ENCODE measurements at regions not wholly inside any gene's neighbourhood (a gene's known extent, or its start where the extent isn't known, plus 50 kb on each side); places are given as distances from the start of the nearest gene placed in this dataset.

DNA sequence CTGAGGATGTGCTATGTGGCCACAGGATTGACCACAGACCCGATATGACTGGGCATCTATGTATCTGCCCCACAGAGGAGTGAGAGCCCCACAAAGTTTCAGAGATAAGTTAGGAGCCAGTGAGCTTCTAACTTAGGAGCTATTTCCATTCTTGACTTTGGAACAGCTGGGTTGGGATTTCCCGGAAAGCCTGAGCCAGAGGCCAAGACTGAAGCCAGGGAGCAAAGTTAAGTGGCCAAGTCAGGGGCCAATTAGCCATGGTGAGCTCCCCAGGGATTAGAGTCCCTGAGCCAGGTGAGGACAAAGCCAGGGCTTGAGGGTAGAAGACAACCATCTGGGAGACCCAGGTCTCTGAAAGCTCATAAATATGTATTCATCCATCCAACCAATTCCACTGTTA is 143.6 kb downstream of the MAFB start:
- TF ChIP-seq TAF1 (IDR thresholded peaks at IDR 0.05; ENCODE audit: low read depth, low read length) (no peak), POLR2AphosphoS5 (IDR thresholded peaks at IDR 0.05; ENCODE audit: low read depth, low read length) (no peak), POLR2A (IDR thresholded peaks at IDR 0.05; ENCODE audit: low read depth, low read length) (no peak), SPI1 (IDR thresholded peaks at IDR 0.05; ENCODE audit: low read depth, low read length) (no peak), POU2F2 (IDR thresholded peaks at IDR 0.05; ENCODE audit: low read depth, low read length) (no peak)

All from GM12891 (cell line).